NCI-H146 (cell line): ENCODE measurements at regions not wholly inside any gene's neighbourhood (a gene's known extent, or its start where the extent isn't known, plus 50 kb on each side); places are given as distances from the start of the nearest gene placed in this dataset.
"Not testable (repeated sequence)": the region's sequence is repeated elsewhere in the genome, so short reads cannot be mapped to it uniquely, and the experiment has no call there.

Source experiments
- DNase-seq: peaks from one replicate; lab custom pipeline; 2025; lab: John Stamatoyannopoulos, UW

- no peak for DNase-seq
Measured at GRCh38 chr17:33697557-33697956, 404.5 kb upstream of the ASIC2 start.

- DNase-seq: no peak
Measured at GRCh38 chr17:33701910-33702309, 408.8 kb upstream of the ASIC2 start.

GRCh38 chr17:33704856-33705255, 411.8 kb upstream of the ASIC2 start:
- DNase-seq: no peak

GRCh38 chr17:33709881-33710280, 416.8 kb upstream of the ASIC2 start:
- DNase-seq: no peak

GRCh38 chr17:33712120-33712519, 419.0 kb upstream of the ASIC2 start:
- DNase-seq: no peak

GRCh38 chr17:33716957-33717356, 423.9 kb upstream of the ASIC2 start:
- no peak for DNase-seq

GRCh38 chr17:33723736-33724135, 430.6 kb upstream of the ASIC2 start:
- DNase-seq: not testable (repeated sequence)

GRCh38 chr17:33725675-33726271, 432.7 kb upstream of the ASIC2 start:
- peak; percentile 3 for DNase-seq

- DNase-seq: no peak
Measured at GRCh38 chr17:33730131-33730530, 437.0 kb upstream of the ASIC2 start.

GRCh38 chr17:33732116-33732515, 439.0 kb upstream of the ASIC2 start:
- no peak for DNase-seq

- DNase-seq: no peak
Measured at GRCh38 chr17:33739714-33740113, 446.6 kb upstream of the ASIC2 start.

GRCh38 chr17:33745047-33745760, 452.1 kb upstream of the ASIC2 start:
- DNase-seq: no peak

GRCh38 chr17:33749171-33749570, 456.1 kb upstream of the ASIC2 start:
- DNase-seq: no peak

GRCh38 chr17:33750943-33751701, 458.0 kb upstream of the ASIC2 start:
- DNase-seq: peak; percentile 55

- DNase-seq: no peak
Measured at GRCh38 chr17:33751702-33752065, 458.6 kb upstream of the ASIC2 start.

GRCh38 chr17:33753452-33753851, 460.4 kb upstream of the ASIC2 start:
- no peak for DNase-seq

GRCh38 chr17:33756021-33756420, 462.9 kb upstream of the ASIC2 start:
- DNase-seq: no peak

GRCh38 chr17:33765871-33766270, 472.8 kb upstream of the ASIC2 start:
- no peak for DNase-seq

- DNase-seq: no peak
Measured at GRCh38 chr17:33766721-33767120, 473.6 kb upstream of the ASIC2 start.

GRCh38 chr17:33769066-33769465, 476.0 kb upstream of the ASIC2 start:
- no peak for DNase-seq

- no peak for DNase-seq
Measured at GRCh38 chr17:33776304-33776703, 478.8 kb upstream of the CCL2 start.

- no peak for DNase-seq
Measured at GRCh38 chr17:33776903-33777302, 478.2 kb upstream of the CCL2 start.

GRCh38 chr17:33777674-33778073, 477.4 kb upstream of the CCL2 start:
- no peak for DNase-seq
